ENCODE measurements at regions not wholly inside any gene's neighbourhood (a gene's known extent, or its start where the extent isn't known, plus 50 kb on each side); places are given as distances from the start of the nearest gene placed in this dataset.

DNA sequence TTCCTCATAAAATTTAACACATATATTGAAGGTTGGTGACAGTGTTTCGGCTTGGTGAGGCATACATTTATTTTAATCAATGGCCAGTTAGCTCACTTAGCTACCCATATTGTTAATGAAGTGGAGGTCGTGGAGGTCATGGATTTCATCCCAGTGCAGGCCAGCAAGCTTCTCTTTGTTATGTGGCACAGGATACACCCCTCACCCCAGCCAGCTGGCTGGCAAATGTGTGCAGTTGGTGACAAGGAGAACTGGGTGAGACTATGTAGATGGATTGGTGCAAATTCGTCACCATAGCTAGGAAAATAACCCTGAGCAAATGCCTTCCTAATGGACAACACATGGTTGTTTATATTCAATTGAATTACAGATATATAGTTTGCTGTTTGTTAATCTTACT lies 50.5 kb upstream of the FOXP2 start:
- intact Hi-C loops (cut with micrococcal nuclease): no loop called here
- no peaks in the 10 kb centered on the region for H3K4me1 ChIP-seq
- H3K9me3 ChIP-seq (replicated peaks): no peaks in the 10 kb centered on the region
- no peaks in the 10 kb centered on the region for H3K27me3 ChIP-seq (ENCODE audit: low read depth)
- no peak overlapping the region for H3K4me3 ChIP-seq
- no peak for DNase-seq
- TF ChIP-seq, protein P1, sequence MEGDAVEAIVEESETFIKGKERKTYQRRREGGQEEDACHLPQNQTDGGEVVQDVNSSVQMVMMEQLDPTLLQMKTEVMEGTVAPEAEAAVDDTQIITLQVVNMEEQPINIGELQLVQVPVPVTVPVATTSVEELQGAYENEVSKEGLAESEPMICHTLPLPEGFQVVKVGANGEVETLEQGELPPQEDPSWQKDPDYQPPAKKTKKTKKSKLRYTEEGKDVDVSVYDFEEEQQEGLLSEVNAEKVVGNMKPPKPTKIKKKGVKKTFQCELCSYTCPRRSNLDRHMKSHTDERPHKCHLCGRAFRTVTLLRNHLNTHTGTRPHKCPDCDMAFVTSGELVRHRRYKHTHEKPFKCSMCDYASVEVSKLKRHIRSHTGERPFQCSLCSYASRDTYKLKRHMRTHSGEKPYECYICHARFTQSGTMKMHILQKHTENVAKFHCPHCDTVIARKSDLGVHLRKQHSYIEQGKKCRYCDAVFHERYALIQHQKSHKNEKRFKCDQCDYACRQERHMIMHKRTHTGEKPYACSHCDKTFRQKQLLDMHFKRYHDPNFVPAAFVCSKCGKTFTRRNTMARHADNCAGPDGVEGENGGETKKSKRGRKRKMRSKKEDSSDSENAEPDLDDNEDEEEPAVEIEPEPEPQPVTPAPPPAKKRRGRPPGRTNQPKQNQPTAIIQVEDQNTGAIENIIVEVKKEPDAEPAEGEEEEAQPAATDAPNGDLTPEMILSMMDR (IDR thresholded peaks at IDR 0.05; ENCODE audit: borderline replicate concordance): no peak
- H3K27ac ChIP-seq (replicated peaks): no peak overlapping the region
- no peaks in the 10 kb centered on the region for H3K36me3 ChIP-seq

DNA sequence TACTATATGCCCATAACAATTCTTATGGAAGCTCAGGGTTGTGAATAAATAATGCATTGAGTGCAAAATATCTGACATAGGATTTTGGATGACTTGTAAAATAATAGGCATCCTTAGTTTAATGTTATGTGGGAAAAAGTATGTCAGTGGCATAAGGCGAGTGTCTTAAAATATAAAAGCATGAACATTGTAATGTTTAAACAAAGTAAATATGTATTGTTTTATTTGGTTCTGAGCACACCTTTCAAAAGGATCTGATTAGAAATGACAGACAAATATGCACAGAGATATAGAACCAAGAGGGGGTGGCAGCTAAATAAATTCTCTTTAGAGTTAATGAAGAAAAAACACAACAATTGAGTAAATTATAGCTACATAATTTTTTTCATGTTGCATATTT lies 51.3 kb upstream of the FOXP2 start:
- Histone ChIP-seq H3K27me3 (ENCODE audit: low read depth) (no peaks in the 10 kb centered on the region), H3K4me1 (no peaks in the 10 kb centered on the region), H3K27ac (replicated peaks) (no peak overlapping the region), H3K9me3 (replicated peaks) (no peaks in the 10 kb centered on the region), H3K4me3 (no peak overlapping the region), H3K36me3 (no peaks in the 10 kb centered on the region)
- TF ChIP-seq, protein P1 (IDR thresholded peaks at IDR 0.05; ENCODE audit: borderline replicate concordance): no peak
- no peak for DNase-seq
- intact Hi-C loops (cut with micrococcal nuclease): no loop called here

DNA sequence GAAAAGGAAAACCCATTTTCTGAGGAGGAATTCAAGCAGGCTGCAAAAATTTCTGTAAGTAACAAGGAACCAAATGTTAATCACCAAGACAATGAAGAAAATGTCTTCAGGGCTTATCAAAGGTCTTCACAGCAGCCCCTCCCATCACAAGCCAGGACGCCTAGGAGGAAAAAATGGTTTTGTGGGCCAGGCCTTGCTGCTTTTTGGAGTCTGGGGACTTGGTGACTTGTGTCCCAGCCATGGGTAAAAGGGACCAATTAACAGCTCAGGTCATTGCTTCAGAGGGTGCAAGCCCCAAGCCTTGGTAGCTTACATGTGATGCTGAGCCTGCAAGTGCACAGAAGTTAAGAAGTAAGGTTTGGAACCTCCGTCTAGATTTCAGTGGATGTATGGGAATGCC lies 55.7 kb upstream of the FOXP2 start:
- H3K27ac ChIP-seq (replicated peaks): no peak overlapping the region
- no peaks in the 10 kb centered on the region for H3K4me1 ChIP-seq
- no peak for DNase-seq
- no peak overlapping the region for H3K4me3 ChIP-seq
- intact Hi-C loops (cut with micrococcal nuclease): no loop called here
- H3K9me3 ChIP-seq (replicated peaks): no peaks in the 10 kb centered on the region
- H3K36me3 ChIP-seq: no peaks in the 10 kb centered on the region
- TF ChIP-seq, protein P1 (IDR thresholded peaks at IDR 0.05; ENCODE audit: borderline replicate concordance): no peak
- H3K27me3 ChIP-seq (ENCODE audit: low read depth): no peaks in the 10 kb centered on the region

DNA sequence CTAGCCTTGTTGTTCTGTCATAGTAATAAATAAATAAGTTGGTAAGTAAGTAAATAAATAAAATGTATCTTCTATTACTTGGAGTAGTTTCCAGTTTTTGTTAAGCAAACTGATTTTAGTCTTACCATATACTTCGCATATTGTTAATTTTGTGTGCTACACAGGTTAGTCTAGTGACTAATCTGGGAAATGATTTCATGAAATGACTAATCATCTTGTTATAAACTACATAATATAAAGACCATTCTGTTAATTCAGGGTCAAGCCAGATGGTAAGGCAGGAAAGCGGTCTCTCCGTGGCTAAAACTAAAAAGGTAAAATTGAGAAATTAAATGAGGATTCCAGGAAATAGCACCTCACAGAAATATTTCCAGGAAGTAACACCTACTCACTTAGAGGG lies 58.5 kb upstream of the FOXP2 start:
- intact Hi-C loops (cut with micrococcal nuclease): no loop called here
- no peak for DNase-seq
- TF ChIP-seq, protein P1 (IDR thresholded peaks at IDR 0.05; ENCODE audit: borderline replicate concordance): no peak

DNA sequence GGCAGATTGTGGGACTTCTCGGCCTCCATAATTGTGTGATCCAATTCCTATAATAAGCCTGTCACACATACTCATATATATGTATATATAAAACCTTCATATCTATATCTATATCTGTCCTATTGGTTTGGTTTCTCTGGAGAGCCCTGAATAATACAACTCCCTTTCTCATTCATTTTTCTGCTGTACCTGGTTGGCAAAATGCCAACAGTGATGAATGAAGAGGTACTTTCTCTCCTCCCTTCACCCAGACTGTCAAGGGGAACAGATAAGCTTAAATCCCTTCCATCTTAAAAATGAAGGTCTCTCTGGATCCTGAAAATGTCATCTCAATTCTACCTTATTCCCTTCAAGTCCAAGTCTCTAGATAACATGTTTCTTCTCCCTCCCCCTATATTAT lies 60.3 kb upstream of the FOXP2 start:
- Histone ChIP-seq H3K9me3 (replicated peaks) (no peaks in the 10 kb centered on the region), H3K27ac (replicated peaks) (no peak overlapping the region), H3K4me3 (no peak overlapping the region), H3K4me1 (no peaks in the 10 kb centered on the region), H3K36me3 (no peaks in the 10 kb centered on the region), H3K27me3 (ENCODE audit: low read depth) (no peaks in the 10 kb centered on the region)
- no peak for DNase-seq
- TF ChIP-seq, protein P1 (IDR thresholded peaks at IDR 0.05; ENCODE audit: borderline replicate concordance): no peak
- intact Hi-C loops (cut with micrococcal nuclease): no loop called here

More for the DNA sequence above, 58.5 kb upstream of the FOXP2 start:
- Histone ChIP-seq H3K4me3 (no peak overlapping the region), H3K27me3 (ENCODE audit: low read depth) (no peaks in the 10 kb centered on the region), H3K4me1 (no peaks in the 10 kb centered on the region), H3K9me3 (replicated peaks) (no peaks in the 10 kb centered on the region), H3K27ac (replicated peaks) (no peak overlapping the region), H3K36me3 (no peaks in the 10 kb centered on the region)

DNA sequence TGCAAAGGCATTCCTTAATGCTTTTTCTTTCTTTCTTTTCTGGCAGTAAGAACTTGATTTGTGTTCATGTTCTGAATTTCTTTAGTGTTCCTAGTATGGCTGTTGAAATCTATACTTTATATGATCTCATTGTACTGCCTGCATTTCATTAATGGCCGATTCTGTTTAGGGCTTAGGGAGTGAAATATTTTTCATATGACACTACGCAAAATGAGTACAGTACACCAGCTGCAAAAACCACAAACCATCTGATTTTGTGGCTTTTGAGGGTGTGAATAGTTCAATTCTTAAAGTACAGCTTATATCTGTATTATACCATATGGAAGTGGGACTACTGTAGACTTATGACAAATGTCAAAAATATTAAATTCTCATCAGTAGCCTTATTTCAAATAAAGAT lies 69.1 kb upstream of the FOXP2 start:
- TF ChIP-seq, protein P1 (IDR thresholded peaks at IDR 0.05; ENCODE audit: borderline replicate concordance): no peak
- Histone ChIP-seq H3K27ac (replicated peaks) (no peak overlapping the region), H3K9me3 (replicated peaks) (no peaks in the 10 kb centered on the region), H3K27me3 (ENCODE audit: low read depth) (no peaks in the 10 kb centered on the region), H3K4me1 (no peaks in the 10 kb centered on the region), H3K36me3 (no peaks in the 10 kb centered on the region), H3K4me3 (no peak overlapping the region)
- no peak for DNase-seq
- intact Hi-C loops (cut with micrococcal nuclease): no loop called here
